22Rv1 (cell line): ENCODE measurements at regions not wholly inside any gene's neighbourhood (a gene's known extent, or its start where the extent isn't known, plus 50 kb on each side); places are given as distances from the start of the nearest gene placed in this dataset.

Source experiments
- ZFX ChIP-seq: fragments of 450-650 bp; IDR thresholded peaks from 2 replicates; pipeline ENCODE4 v1.6.1; 2017; ENCODE audit warnings: antibody characterized with exemption, borderline replicate concordance
- TF ChIP-seq, protein P1 (sequence below): fragments of 450-650 bp; IDR thresholded peaks from 2 replicates; pipeline ENCODE4 v1.5.1; 2017; ENCODE audit warnings: mild to moderate bottlenecking

- TF ChIP-seq, protein P1, sequence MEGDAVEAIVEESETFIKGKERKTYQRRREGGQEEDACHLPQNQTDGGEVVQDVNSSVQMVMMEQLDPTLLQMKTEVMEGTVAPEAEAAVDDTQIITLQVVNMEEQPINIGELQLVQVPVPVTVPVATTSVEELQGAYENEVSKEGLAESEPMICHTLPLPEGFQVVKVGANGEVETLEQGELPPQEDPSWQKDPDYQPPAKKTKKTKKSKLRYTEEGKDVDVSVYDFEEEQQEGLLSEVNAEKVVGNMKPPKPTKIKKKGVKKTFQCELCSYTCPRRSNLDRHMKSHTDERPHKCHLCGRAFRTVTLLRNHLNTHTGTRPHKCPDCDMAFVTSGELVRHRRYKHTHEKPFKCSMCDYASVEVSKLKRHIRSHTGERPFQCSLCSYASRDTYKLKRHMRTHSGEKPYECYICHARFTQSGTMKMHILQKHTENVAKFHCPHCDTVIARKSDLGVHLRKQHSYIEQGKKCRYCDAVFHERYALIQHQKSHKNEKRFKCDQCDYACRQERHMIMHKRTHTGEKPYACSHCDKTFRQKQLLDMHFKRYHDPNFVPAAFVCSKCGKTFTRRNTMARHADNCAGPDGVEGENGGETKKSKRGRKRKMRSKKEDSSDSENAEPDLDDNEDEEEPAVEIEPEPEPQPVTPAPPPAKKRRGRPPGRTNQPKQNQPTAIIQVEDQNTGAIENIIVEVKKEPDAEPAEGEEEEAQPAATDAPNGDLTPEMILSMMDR, result no peak
- TF ChIP-seq ZFX, result no peak
Observed at GRCh38 chr2:241978670-241979069, 109.1 kb downstream of the RTP5 start.
